B cell (primary cell): ENCODE measurements at regions not wholly inside any gene's neighbourhood (a gene's known extent, or its start where the extent isn't known, plus 50 kb on each side); places are given as distances from the start of the nearest gene placed in this dataset.

Experiments
- ATAC-seq: fragments of 200-7000 bp; cut with Tn5 transposase; one replicate; pipeline ENCODE4 v1.10.0; 2021; ENCODE audit warnings: low read depth, mild to moderate bottlenecking, moderate number of reproducible peaks, moderate library complexity
- CTCF ChIA-PET: fragments of 350-600 bp; sonication (Branson Sonifier 250); formaldehyde crosslinking; loops from one replicate; lab custom pipeline; 2021; ENCODE audit warnings: antibody characterized with exemption, inconsistent platforms; lab: Charles Lee
- POLR2A ChIA-PET: fragments of 350-600 bp; sonication (Branson Sonifier 250); formaldehyde crosslinking; loops from one replicate; lab custom pipeline; 2021; ENCODE audit warnings: antibody characterized with exemption; lab: Charles Lee
- DNase-seq: peaks from one replicate; pipeline ENCODE4 v3.0.0; 2013
- H2AFZ ChIP-seq: 2 replicates; pipeline ENCODE4 v1.6.1; 2012; ENCODE audit warnings: mild to moderate bottlenecking, low read depth, low read length; ENCODE audit not compliant: insufficient read depth, poor library complexity, severe bottlenecking
- H3K27ac ChIP-seq, 2 donors: 1 replicate in 1 of 2; 2 replicates in 1 of 2; pipeline ENCODE4 v1.5.1; 2012 to 2013; ENCODE audit warnings: low read length in 2 of 2, mild to moderate bottlenecking in 2 of 2, moderate library complexity in 1 of 2
- H3K27me3 ChIP-seq, 4 experiments: fragments of 200-600 bp in 1 of 4; sonication (generic) in 1 of 4; replicated peaks in 1 of 4; 1 replicate in 2 of 4; 2 replicates in 2 of 4; pipeline versions ENCODE4 v1.6.1 to v1.7.0; 2013 to 2016; ENCODE audit warnings: low read length in 3 of 4, mild to moderate bottlenecking in 2 of 4, mixed read lengths in 1 of 4, moderate library complexity in 1 of 4; ENCODE audit not compliant: insufficient read depth in 4 of 4, control insufficient read depth in 3 of 4; ENCODE audit errors: control extremely low read depth in 1 of 4
- H3K36me3 ChIP-seq, 2 experiments: replicated peaks in 1 of 2; 1 replicate in 1 of 2; 2 replicates in 1 of 2; pipeline versions ENCODE4 v1.6.1 to v1.7.1; 2013; ENCODE audit warnings: low read length in 1 of 2; ENCODE audit not compliant: insufficient read depth in 2 of 2, control insufficient read depth in 1 of 2; ENCODE audit errors: control extremely low read depth in 1 of 2, extremely low read depth in 1 of 2
- H3K4me1 ChIP-seq, 2 donors: fragments of 200-600 bp in 1 of 2; sonication (generic) in 1 of 2; 1 replicate in 1 of 2; 2 replicates in 1 of 2; pipeline versions ENCODE4 v1.5.1 to v1.6.1; 2013 to 2017; ENCODE audit warnings: low read length in 2 of 2; ENCODE audit not compliant: control insufficient read depth in 2 of 2, insufficient read depth in 2 of 2
- H3K4me2 ChIP-seq: replicated peaks from 2 replicates; pipeline ENCODE3; 2012; ENCODE audit warnings: mild to moderate bottlenecking, low read depth, low read length; ENCODE audit not compliant: poor library complexity, severe bottlenecking
- H3K4me3 ChIP-seq, 5 experiments: fragments of 200-600 bp in 1 of 5; sonication (generic) in 1 of 5; 1 replicate in 3 of 5; 2 replicates in 2 of 5; pipeline versions ENCODE4 v1.5.1 to v1.7.0; 2011 to 2016; ENCODE audit warnings: low read length in 4 of 5, mild to moderate bottlenecking in 4 of 5, low read depth in 2 of 5, control low read depth in 1 of 5, moderate library complexity in 1 of 5; ENCODE audit not compliant: insufficient read depth in 1 of 5; ENCODE audit errors: control extremely low read depth in 1 of 5, extremely low read depth in 1 of 5
- H3K79me2 ChIP-seq: fragments of 200-600 bp; sonication (generic); one replicate; pipeline ENCODE4 v1.6.0; 2016; ENCODE audit warnings: low read length; ENCODE audit not compliant: control insufficient read depth, insufficient read depth
- H3K9ac ChIP-seq: fragments of 200-600 bp; sonication (generic); 2 replicates; pipeline ENCODE4 v1.6.1; 2017; ENCODE audit warnings: mild to moderate bottlenecking, low read length, moderate library complexity
- H3K9me3 ChIP-seq, 3 donors: one replicate each; pipeline versions ENCODE4 v1.6.1 to v1.7.1; 2013; ENCODE audit warnings: low read length in 2 of 3; ENCODE audit not compliant: control insufficient read depth in 2 of 3, insufficient read depth in 1 of 3; ENCODE audit errors: control extremely low read depth in 1 of 3
- H4K20me1 ChIP-seq: 2 replicates; pipeline ENCODE4 v1.6.0; 2012; ENCODE audit warnings: mild to moderate bottlenecking, low read length; ENCODE audit not compliant: insufficient read depth, control insufficient read depth, poor library complexity, severe bottlenecking
- H3K27ac Mint-ChIP-seq: one replicate; pipeline ENCODE4 v1.8.0; 2021; ENCODE audit warnings: mixed read lengths
- H3K27me3 Mint-ChIP-seq: one replicate; pipeline ENCODE4 v1.8.0; 2021; ENCODE audit warnings: mixed read lengths
- H3K4me1 Mint-ChIP-seq: one replicate; pipeline ENCODE4 v1.8.0; 2021; ENCODE audit warnings: mixed read lengths
- H3K4me3 Mint-ChIP-seq: one replicate; pipeline ENCODE4 v1.8.0; 2021; ENCODE audit warnings: mixed read lengths
- H3K9me3 Mint-ChIP-seq: one replicate; pipeline ENCODE4 v1.8.0; 2022; ENCODE audit warnings: mixed read lengths; ENCODE audit not compliant: insufficient read depth
- CTCF ChIP-seq: fragments of 200-600 bp; IDR thresholded peaks from one replicate; pipeline ENCODE4 v1.8.0; 2022; ENCODE audit warnings: antibody characterized with exemption, mild to moderate bottlenecking
- EZH2 ChIP-seq: IDR thresholded peaks from 2 replicates; pipeline ENCODE4 v1.6.1; 2012; ENCODE audit warnings: borderline replicate concordance, low read depth, mild to moderate bottlenecking, moderate library complexity, low read length; ENCODE audit not compliant: insufficient read depth, poor library complexity, severe bottlenecking
- whole genome bisulfite sequencing: methylation state at CpG from one replicate; pipeline ENCODE4 v1.1.5; 2013; ENCODE audit warnings: missing lambda C conversion rate; ENCODE audit not compliant: insufficient coverage; 5-methylcytosine and 5-hydroxymethylcytosine counted together
- intact Hi-C: fragments of 100-400 bp; cut with micrococcal nuclease; formaldehyde crosslinking; loops from one replicate; pipeline ENCODE4 v1.10.0; 2022

- no peak overlapping the region for H3K27ac Mint-ChIP-seq
- ChIA-PET POLR2A (no interaction called here), CTCF (no interaction called here)
- peaks cover 0 to 3% (median 0%) of the 10 kb centered on the region in 4 experiments for H3K27me3 ChIP-seq
- DNase-seq (no peak), ATAC-seq (no peak)
- H4K20me1 ChIP-seq, result no peaks in the 10 kb centered on the region
- H3K9me3 ChIP-seq, result no peaks in the 10 kb centered on the region
- no peak overlapping the region for H3K4me2 ChIP-seq
- no peaks in the 10 kb centered on the region for H3K36me3 ChIP-seq
- no peak overlapping the region for H2AFZ ChIP-seq
- no peak overlapping the region for H3K4me3 Mint-ChIP-seq
- H3K79me2 ChIP-seq, result no peaks in the 10 kb centered on the region
- no peak overlapping the region for H3K27ac ChIP-seq
- no peaks in the 10 kb centered on the region for H3K4me1 Mint-ChIP-seq
- no peaks in the 10 kb centered on the region for H3K4me1 ChIP-seq
- H3K9ac ChIP-seq, result no peak overlapping the region
- H3K27me3 Mint-ChIP-seq, result no peaks in the 10 kb centered on the region
- 33% methylated on average over 14 of the region's 21 CpGs for WGBS
- TF ChIP-seq CTCF, result no peak
- no peak for TF ChIP-seq EZH2
- peaks cover 5% of the 10 kb centered on the region for H3K9me3 Mint-ChIP-seq
- H3K4me3 ChIP-seq, result no peak overlapping the region
- intact Hi-C loops, result no loop called here
Observed at GRCh38 chr16:7086822-7087616, 245.6 kb upstream of the RBFOX1 start.

DNA sequence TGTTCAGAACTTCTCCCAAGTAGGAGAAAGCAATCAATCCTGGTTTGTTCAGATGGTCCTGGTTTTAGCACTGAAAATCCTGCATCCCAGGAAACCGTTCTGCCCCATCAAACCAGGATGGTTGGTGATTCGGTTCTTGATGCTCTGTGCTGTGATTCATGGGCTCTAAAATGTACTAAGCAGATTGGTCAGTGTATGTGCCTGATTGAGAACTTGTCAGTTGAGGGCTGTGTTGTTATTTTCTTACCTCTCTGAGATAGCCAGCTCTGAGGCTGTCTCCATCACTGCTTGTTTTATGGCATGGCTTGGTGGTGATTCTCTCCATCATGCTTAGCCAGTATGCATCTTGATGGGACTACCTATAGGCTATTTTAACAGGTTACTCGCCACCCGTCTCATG, 246.9 kb upstream of the RBFOX1 start:
- H3K9me3 Mint-ChIP-seq, result peaks cover 5% of the 10 kb centered on the region
- no peaks in the 10 kb centered on the region for H3K27me3 Mint-ChIP-seq
- H3K27me3 ChIP-seq, result peaks cover 0 to 3% (median 0%) of the 10 kb centered on the region in 4 experiments
- H3K4me1 ChIP-seq, result no peaks in the 10 kb centered on the region
- no peaks in the 10 kb centered on the region for H4K20me1 ChIP-seq
- intact Hi-C loops, result no loop called here
- H3K4me3 ChIP-seq, result no peak overlapping the region
- H3K27ac ChIP-seq, result no peak overlapping the region
- ATAC-seq (no peak), DNase-seq (no peak)
- no peak overlapping the region for H3K9ac ChIP-seq
- H3K9me3 ChIP-seq, result no peaks in the 10 kb centered on the region
- no peak overlapping the region for H3K4me3 Mint-ChIP-seq
- H3K79me2 ChIP-seq, result no peaks in the 10 kb centered on the region
- POLR2A ChIA-PET, result no interaction called here
- 94% methylated on average over 2 of the region's 4 CpGs for WGBS
- H2AFZ ChIP-seq, result no peak overlapping the region
- no peak overlapping the region for H3K4me2 ChIP-seq
- no peak overlapping the region for H3K27ac Mint-ChIP-seq
- H3K4me1 Mint-ChIP-seq, result no peaks in the 10 kb centered on the region
- CTCF ChIA-PET, result no interaction called here
- TF ChIP-seq EZH2 (no peak), CTCF (no peak)
- H3K36me3 ChIP-seq, result no peaks in the 10 kb centered on the region
